T1000 (cell line): ENCODE measurements at regions not wholly inside any gene's neighbourhood (a gene's known extent, or its start where the extent isn't known, plus 50 kb on each side); places are given as distances from the start of the nearest gene placed in this dataset.
"Not testable (repeated sequence)": the region's sequence is repeated elsewhere in the genome, so short reads cannot be mapped to it uniquely, and the experiment has no call there.

Experiments used
- DNase-seq: peaks from one replicate; lab custom pipeline; 2025; ENCODE audit warnings: mixed read lengths; lab: John Stamatoyannopoulos, UW

DNA sequence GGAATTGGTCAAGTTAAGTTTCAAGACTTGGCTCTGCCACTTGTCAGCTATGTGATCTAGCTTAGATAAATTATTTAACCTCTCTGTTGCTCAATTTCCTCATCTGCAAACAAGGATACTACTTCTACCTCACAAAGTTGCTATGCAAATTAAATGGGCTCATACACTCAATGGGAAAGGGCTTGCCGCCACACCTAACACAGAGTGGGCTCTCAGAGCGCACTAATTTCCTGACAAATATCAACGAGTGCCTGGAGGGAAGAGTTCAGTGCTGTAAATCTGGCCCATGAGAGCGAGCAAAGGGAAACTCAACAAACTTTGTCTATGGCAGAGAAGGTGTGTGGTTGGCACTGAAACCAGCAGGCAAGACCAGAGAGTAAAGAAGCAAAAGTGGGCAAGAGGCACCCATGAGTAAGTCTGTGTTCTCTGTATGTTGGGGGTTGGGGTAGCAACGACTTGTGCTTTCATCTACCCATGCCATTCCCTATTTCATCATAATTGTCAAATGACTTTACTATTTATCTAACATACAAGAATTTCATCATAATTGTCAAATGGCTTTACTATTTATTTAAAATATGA is 60.7 kb upstream of the PHF21A start:
- DNase-seq, result no peak

DNA sequence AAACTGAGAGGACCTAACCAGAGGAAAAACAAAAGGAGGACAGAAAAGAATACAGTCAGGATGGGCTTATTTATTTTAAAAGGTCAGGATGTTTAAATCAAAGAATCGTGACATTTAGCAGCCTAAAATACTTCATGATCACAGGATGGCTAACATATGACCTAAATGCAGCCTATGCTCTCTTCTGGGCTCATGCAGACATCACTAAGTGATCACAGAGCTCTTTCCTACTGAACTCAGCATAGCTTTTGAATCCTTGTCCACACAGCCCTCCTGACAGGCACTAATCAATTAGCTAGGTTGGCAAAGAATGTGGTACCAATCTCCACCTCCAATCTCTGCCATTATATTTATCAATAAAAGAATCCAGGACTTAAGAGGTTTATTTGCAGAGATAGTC is 60.1 kb upstream of the PHF21A start:
- no peak for DNase-seq

DNA sequence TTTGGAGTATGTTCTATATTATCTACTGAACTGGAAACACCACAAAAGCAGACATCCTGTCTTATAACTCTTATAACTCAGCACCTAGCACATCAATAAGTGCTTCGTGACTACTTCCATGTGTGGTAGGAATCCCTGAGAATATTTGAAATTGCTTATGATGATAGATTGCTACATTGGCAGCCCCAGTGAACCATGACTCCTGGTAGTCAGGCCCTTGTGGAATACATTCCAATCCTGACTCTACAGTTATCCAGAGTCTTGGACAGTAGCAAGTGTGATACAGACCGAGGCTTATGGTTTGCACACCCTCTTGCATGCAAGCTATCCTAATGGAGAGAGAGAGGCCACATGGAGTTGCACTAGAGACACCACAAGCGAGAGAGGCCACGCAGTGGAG is 59.5 kb upstream of the PHF21A start:
- DNase-seq, result no peak

DNA sequence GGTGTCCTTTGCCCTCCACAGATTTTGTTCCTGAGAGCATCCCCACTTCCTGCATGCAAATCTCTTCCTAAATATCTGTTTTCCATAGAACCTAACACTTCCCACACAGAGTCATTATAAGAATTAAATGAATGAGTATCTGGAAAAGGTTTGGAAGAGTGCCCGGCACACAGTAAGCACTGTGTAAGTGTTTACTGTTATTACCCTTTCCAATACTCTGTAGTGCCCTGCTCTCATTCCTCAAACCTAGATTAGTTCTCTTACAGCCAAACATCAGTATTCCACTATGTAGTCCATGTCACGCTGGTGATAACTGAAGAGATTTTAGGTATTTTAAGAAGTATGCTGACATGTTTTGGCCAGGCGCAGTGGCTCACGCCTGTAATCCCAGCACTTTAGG is 57.3 kb upstream of the PHF21A start:
- no peak for DNase-seq

DNA sequence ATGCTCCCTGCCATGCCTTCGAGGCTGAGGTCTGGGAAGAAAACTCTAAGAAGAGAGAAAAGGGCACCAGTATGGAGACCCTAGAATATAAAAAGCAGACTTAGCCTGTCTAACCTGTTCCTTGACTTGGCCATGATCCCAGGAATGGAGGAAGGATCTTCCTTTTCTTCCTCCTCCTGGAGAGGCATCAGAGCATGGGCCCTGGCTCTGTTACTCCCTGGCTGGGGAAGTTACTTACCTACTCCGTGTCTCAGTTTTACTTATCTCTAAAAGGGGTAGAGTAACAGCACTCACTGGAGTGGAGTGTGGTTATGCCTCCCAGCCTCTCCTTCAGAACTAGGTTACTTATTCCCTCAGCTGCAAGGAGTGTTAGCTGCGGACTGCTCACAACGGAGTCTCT is 55.2 kb upstream of the PHF21A start:
- no peak for DNase-seq

DNA sequence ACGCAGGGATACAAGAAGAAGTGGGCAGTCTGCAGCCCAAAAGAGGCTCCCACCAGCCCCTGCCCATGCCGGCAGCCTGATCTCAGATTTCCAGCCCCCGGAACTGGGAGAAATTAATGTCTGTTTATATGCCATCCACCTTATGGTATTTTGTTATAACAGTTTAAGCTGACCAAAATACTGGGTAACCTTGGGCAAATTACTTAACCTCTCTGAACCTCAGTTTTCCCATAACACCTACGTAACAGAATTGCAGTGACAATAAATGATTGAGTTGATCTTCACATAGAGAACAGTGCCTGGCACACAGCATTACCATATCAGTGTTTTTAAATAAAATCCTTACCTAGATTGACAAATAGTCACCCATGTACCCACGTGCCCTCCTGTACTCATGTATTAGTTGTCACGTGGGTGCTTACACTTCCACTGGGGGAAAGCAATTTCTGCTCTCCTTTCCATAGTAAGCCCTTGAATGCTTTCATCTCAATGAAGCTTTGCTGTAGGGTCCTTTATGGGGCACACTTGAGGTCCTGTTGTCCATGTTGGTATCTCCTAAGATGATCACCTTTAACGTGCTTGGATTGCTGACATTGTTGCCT is 54.2 kb upstream of the PHF21A start:
- DNase-seq, result no peak

DNA sequence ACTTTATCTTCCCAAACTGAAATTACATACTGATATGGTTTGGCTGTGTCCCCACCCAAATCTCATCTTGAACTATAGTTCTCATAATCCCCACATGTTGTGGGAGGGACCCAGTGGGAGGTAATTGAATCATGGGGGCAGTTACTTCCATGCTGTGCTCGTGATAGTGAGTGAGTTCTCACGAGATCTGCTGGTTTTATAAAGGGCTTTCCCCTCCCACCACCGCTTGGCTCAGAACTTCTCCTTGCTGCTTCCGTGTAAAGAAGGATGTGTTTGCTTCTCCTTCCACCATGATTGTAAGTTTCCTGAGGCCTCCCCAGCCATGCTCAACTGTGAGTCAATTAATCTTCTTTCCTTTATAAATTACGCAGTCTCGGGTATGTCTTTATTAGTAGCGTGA is 50.4 kb upstream of the PHF21A start:
- DNase-seq, result not testable (repeated sequence)
